PFSK-1 (cell line): ENCODE measurements at regions not wholly inside any gene's neighbourhood (a gene's known extent, or its start where the extent isn't known, plus 50 kb on each side); places are given as distances from the start of the nearest gene placed in this dataset.

ENCODE experiments used
- POLR2AphosphoS5 ChIP-seq: IDR thresholded peaks from 2 replicates; pipeline ENCODE4 v1.6.1; 2012; ENCODE audit warnings: low read depth, mild to moderate bottlenecking, control low read depth, low read length, moderate library complexity
- REST ChIP-seq, 2 experiments: IDR thresholded peaks; 2 replicates each; pipeline versions ENCODE4 v1.6.1 to v1.8.0; 2011 to 2012; ENCODE audit warnings: low read depth in 2 of 2, low read length in 2 of 2, control low read depth in 1 of 2, inconsistent platforms in 1 of 2, mild to moderate bottlenecking in 1 of 2, moderate library complexity in 1 of 2; ENCODE audit not compliant: insufficient read depth in 1 of 2
- TAF1 ChIP-seq: IDR thresholded peaks from 2 replicates; pipeline ENCODE4 v1.6.1; 2012; ENCODE audit warnings: low read length, control low read depth, borderline replicate concordance; ENCODE audit not compliant: insufficient read depth

GRCh38 chr17:15039366-15039765 is 225.8 kb downstream of the PMP22 start:
- TF ChIP-seq POLR2AphosphoS5 = no peak
- TF ChIP-seq REST (IDR thresholded peaks at IDR 0.05; ENCODE audit: insufficient read depth in 1 of 2, low read depth in 2 of 2, low read length in 2 of 2) = no peak
- TF ChIP-seq TAF1 = no peak
